BE2C (cell line): ENCODE measurements at regions not wholly inside any gene's neighbourhood (a gene's known extent, or its start where the extent isn't known, plus 50 kb on each side); places are given as distances from the start of the nearest gene placed in this dataset.

Experiments used
- DNase-seq: peaks from one replicate; pipeline ENCODE4 v3.0.0-alpha.2; 2020
- H3K27me3 ChIP-seq: fragments of 250-450 bp; sonication (Bioruptor Pico); 2 replicates; pipeline ENCODE4 v1.5.1; 2020; ENCODE audit warnings: mild to moderate bottlenecking
- H3K36me3 ChIP-seq: fragments of 250-450 bp; sonication (Bioruptor Pico); 2 replicates; pipeline ENCODE4 v1.5.1; 2020; ENCODE audit warnings: mild to moderate bottlenecking
- H3K4me1 ChIP-seq: fragments of 250-450 bp; sonication (Bioruptor Pico); 2 replicates; pipeline ENCODE4 v1.5.1; 2020
- H3K4me3 ChIP-seq: 2 replicates; pipeline ENCODE4 v1.5.1; 2011; ENCODE audit warnings: low read depth, low read length
- H3K9me3 ChIP-seq: fragments of 250-450 bp; sonication (Bioruptor Pico); 2 replicates; pipeline ENCODE4 v1.5.1; 2020
- TF ChIP-seq, protein P1 (sequence below): IDR thresholded peaks from 2 replicates; pipeline ENCODE4 v1.5.1; 2012; ENCODE audit warnings: mild to moderate bottlenecking, low read depth, low read length

DNA sequence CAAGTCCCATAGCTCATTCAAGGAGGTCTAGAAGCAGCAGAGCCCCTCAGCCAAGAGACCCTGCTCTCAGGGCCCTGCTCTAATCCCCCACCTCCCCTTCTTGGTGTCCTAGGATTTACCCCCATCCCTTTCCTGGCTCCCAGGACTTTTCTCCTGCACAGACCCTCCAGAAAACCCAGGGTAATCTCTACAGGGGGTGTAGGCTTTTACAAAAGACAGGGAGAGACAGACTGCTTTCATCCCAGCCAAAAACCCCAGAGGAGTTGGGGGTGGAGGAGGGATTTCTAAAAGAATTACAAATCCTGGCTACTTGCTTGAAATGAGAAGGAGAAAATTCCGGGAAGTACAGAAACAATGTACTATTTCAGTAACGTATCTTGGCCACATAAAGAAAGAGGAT is 133.3 kb downstream of the TNFSF13B start:
- Histone ChIP-seq H3K4me3 (no peak overlapping the region), H3K4me1 (no peaks in the 10 kb centered on the region), H3K27me3 (peaks cover 17% of the 10 kb centered on the region), H3K9me3 (no peaks in the 10 kb centered on the region), H3K36me3 (no peaks in the 10 kb centered on the region)
- DNase-seq, result no peak
- TF ChIP-seq, protein P1, sequence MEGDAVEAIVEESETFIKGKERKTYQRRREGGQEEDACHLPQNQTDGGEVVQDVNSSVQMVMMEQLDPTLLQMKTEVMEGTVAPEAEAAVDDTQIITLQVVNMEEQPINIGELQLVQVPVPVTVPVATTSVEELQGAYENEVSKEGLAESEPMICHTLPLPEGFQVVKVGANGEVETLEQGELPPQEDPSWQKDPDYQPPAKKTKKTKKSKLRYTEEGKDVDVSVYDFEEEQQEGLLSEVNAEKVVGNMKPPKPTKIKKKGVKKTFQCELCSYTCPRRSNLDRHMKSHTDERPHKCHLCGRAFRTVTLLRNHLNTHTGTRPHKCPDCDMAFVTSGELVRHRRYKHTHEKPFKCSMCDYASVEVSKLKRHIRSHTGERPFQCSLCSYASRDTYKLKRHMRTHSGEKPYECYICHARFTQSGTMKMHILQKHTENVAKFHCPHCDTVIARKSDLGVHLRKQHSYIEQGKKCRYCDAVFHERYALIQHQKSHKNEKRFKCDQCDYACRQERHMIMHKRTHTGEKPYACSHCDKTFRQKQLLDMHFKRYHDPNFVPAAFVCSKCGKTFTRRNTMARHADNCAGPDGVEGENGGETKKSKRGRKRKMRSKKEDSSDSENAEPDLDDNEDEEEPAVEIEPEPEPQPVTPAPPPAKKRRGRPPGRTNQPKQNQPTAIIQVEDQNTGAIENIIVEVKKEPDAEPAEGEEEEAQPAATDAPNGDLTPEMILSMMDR, result no peak

DNA sequence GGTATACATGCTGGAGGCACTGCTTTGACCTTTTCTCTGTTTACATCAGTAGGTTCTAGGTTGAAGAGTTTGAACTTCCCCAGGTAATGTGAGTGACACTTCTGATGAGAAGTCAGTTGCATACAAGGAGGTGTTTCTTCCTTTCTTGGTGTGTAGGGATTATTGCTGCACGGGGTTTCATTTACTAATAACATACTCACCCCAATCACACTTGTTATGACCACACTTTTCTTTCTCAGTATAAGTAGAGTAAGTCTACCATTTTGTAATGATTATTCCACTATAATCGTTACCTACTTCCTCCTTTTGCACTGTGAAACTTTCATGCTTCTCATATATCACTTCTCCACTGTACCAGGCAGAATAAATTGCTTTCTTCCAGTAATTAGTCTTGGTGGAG is 138.0 kb downstream of the TNFSF13B start:
- TF ChIP-seq, protein P1, result no peak
- H3K27me3 ChIP-seq, result peaks cover 15% of the 10 kb centered on the region

DNA sequence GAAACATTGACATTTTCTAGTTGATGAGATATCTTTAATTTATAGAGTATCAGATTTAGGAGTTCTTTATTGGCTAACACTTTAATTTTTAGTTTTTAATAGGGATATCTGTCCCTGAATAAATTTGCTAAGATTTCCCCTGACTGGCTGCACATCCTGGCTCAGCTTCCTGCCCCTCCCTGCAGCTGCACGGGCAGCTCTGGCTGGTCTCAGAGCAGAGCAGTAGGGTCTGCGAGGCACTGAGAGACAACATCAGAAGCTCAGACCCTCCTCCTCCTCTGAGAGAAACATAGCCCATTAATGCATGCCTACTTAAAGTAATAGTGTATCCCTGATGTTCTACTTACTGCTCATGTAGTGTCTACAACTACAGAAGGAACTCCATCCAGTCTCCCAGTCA is 139.2 kb downstream of the TNFSF13B start:
- Histone ChIP-seq H3K4me1 (no peaks in the 10 kb centered on the region), H3K4me3 (no peak overlapping the region), H3K27me3 (peaks cover 11% of the 10 kb centered on the region), H3K36me3 (no peaks in the 10 kb centered on the region), H3K9me3 (no peaks in the 10 kb centered on the region)
- no peak for DNase-seq
- TF ChIP-seq, protein P1, result no peak

More for the DNA sequence above, 138.0 kb downstream of the TNFSF13B start:
- DNase-seq, result no peak
- no peaks in the 10 kb centered on the region for H3K36me3 ChIP-seq
- no peak overlapping the region for H3K4me3 ChIP-seq
- no peaks in the 10 kb centered on the region for H3K9me3 ChIP-seq
- no peaks in the 10 kb centered on the region for H3K4me1 ChIP-seq

DNA sequence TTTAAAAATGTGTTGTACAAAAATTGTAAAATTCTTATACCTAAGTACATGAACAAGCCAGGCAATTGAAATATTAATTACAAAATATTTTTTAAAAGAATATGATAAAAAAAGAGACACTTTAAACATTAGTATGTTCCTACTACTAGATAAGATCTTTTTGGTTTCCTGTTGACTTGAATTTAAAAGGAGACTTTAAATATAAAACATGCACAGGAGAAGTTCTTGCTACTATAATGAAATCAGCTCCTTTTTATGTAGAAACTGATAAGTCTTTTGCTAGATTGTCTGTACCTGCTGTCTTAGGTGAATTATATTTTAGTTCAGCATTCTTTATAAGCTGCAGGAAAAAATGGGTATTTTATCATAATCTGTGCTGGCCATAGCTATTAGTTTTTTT is 140.2 kb downstream of the TNFSF13B start:
- Histone ChIP-seq H3K27me3 (peaks cover 4% of the 10 kb centered on the region; the same call in 1 of the 2 replicates), H3K4me3 (no peak overlapping the region), H3K9me3 (no peaks in the 10 kb centered on the region), H3K36me3 (no peaks in the 10 kb centered on the region), H3K4me1 (no peaks in the 10 kb centered on the region)
- TF ChIP-seq, protein P1, result no peak
- no peak for DNase-seq

DNA sequence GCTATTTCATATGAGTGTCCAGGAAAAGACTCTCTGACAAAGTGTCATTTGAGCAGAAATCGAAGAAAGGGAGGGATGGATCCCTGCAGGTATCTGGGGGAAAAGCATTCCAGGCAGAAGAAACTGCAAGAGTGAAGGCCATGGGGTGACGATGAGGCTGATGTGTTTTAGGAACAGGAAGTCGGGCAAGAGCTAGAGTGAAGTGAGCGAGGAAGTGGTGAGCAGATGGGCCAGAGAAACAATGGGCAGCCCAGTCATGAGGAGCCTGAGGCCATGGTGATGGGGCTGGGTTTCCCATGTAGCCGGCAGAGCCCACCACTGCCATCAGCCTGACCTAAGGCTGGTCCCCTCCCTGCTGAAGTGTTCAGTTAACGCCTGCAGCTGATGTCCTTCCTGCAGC is 150.2 kb downstream of the TNFSF13B start:
- DNase-seq, result no peak

DNA sequence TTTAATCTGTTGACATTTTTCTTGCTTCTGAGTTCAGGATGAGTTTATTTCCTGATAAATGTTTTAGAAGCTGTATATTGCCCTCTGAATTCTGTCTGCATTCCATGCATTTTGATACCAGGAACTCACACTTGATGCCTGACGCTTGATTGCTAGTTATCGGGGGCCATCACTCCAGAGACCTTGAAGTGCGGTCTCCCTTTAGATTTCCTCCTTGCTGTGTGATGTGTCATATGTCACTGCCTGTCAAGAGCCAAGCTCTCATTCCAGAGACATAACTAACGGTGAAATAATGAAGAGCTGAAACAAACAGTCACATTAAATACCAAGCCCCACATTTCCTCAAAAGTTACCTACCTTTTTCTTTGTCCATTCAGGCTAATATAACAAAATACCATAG is 155.5 kb downstream of the TNFSF13B start:
- Histone ChIP-seq H3K4me3 (no peak overlapping the region), H3K9me3 (no peaks in the 10 kb centered on the region), H3K4me1 (no peaks in the 10 kb centered on the region), H3K36me3 (no peaks in the 10 kb centered on the region), H3K27me3 (peaks cover 28% of the 10 kb centered on the region)
- DNase-seq, result no peak
- TF ChIP-seq, protein P1, result no peak

More for the DNA sequence above, 150.2 kb downstream of the TNFSF13B start:
- TF ChIP-seq, protein P1, result no peak
- Histone ChIP-seq H3K36me3 (no peaks in the 10 kb centered on the region), H3K9me3 (no peaks in the 10 kb centered on the region), H3K27me3 (peaks cover 20% of the 10 kb centered on the region), H3K4me1 (no peaks in the 10 kb centered on the region), H3K4me3 (no peak overlapping the region)
